ENCODE measurements at regions not wholly inside any gene's neighbourhood (a gene's known extent, or its start where the extent isn't known, plus 50 kb on each side); places are given as distances from the start of the nearest gene placed in this dataset.
A peak's percentile ranks its signal among the peaks of the same experiment; 100 is the strongest.

GRCh38 chr12:89789862-89790261, 81.2 kb upstream of the ATP2B1 start (continued):
- TF ChIP-seq ASH2L (IDR thresholded peaks at IDR 0.05; ENCODE audit: borderline replicate concordance, low read depth) (no peak), SREBF2 (IDR thresholded peaks at IDR 0.05; ENCODE audit: low read length) (no peak), NBN (IDR thresholded peaks at IDR 0.05) (0 out of 2 replicates have a peak, but pooled peaks have one; percentile 33), RCOR1 (conservative IDR thresholded peaks at IDR 0.05; ENCODE audit: low read depth, low read length) (no peak), PML (IDR thresholded peaks at IDR 0.05; ENCODE audit: low read length) (no peak), IRF4 (IDR thresholded peaks at IDR 0.05; ENCODE audit: low read depth, low read length) (0 out of 2 replicates have a peak, but pooled peaks have one; percentile 21), STAT1 (conservative IDR thresholded peaks at IDR 0.05) (no peak), CREM (IDR thresholded peaks at IDR 0.05; ENCODE audit: low read depth) (0 out of 2 replicates have a peak, but pooled peaks have one; percentile 16), SRF (IDR thresholded peaks at IDR 0.05; ENCODE audit: low read depth in 2 of 2, low read length in 2 of 2) (no peak), RELB (IDR thresholded peaks at IDR 0.05; ENCODE audit: low read depth) (peak; percentile 74), NR2F1 (conservative IDR thresholded peaks at IDR 0.05) (no peak), CEBPB (IDR thresholded peaks at IDR 0.05; ENCODE audit: borderline replicate concordance in 1 of 2, low read depth in 2 of 2, low read length in 2 of 2) (no peak), ATF3 (IDR thresholded peaks at IDR 0.05; ENCODE audit: borderline replicate concordance, extremely low read depth, low read depth, low read length) (no peak), USF2 (IDR thresholded peaks at IDR 0.05; ENCODE audit: borderline replicate concordance, low read depth, low read length) (no peak), NFYB (IDR thresholded peaks at IDR 0.05; ENCODE audit: insufficient read depth, low read depth, low read length) (no peak), PAX8 (IDR thresholded peaks at IDR 0.05) (no peak), SREBF1 (IDR thresholded peaks at IDR 0.05; ENCODE audit: low read length) (no peak), E2F4 (IDR thresholded peaks at IDR 0.05; ENCODE audit: low read depth, low read length) (no peak), IKZF1 (conservative IDR thresholded peaks at IDR 0.05) (peak; percentile 87), IRF5 (IDR thresholded peaks at IDR 0.05; ENCODE audit: borderline replicate concordance) (no peak), YBX1 (IDR thresholded peaks at IDR 0.05) (no peak), STAT3 (IDR thresholded peaks at IDR 0.05; ENCODE audit: low read depth, low read length) (no peak), ZNF274 (IDR thresholded peaks at IDR 0.05; ENCODE audit: insufficient read depth, insufficient read length) (no peak), ZNF687 (IDR thresholded peaks at IDR 0.05) (no peak)

Measured in GM12878 (cell line).